ENCODE measurements at regions not wholly inside any gene's neighbourhood (a gene's known extent, or its start where the extent isn't known, plus 50 kb on each side); places are given as distances from the start of the nearest gene placed in this dataset.

- Histone ChIP-seq H3K9me3 (no peaks in the 10 kb centered on the region), H3K4me3 (no peak overlapping the region), H3K27me3 (ENCODE audit: low read depth) (peaks cover 2% of the 10 kb centered on the region; the same call in 1 of the 2 replicates), H3K36me3 (replicated peaks) (no peaks in the 10 kb centered on the region), H3K4me1 (peaks cover 5% of the 10 kb centered on the region)
- in situ Hi-C loops (cut with MboI; ENCODE audit: low sequenced_read_pairs) = no loop called here
- DNase-seq (ENCODE audit: low spot score in 2 of 2) = no peak
Observed at GRCh38 chr4:165600959-165601683, 222.3 kb downstream of the CPE start.

GRCh38 chr4:165602621-165603020 is 223.8 kb downstream of the CPE start:
- Histone ChIP-seq H3K4me3 (no peak overlapping the region), H3K36me3 (replicated peaks) (no peaks in the 10 kb centered on the region), H3K9me3 (no peaks in the 10 kb centered on the region), H3K4me1 (peaks cover 5% of the 10 kb centered on the region), H3K27me3 (ENCODE audit: low read depth) (peaks cover 2% of the 10 kb centered on the region; the same call in 1 of the 2 replicates)
- in situ Hi-C loops (cut with MboI; ENCODE audit: low sequenced_read_pairs) = no loop called here
- no peak for DNase-seq (ENCODE audit: low spot score in 2 of 2)

- Histone ChIP-seq H3K27me3 (ENCODE audit: low read depth) (peaks cover 2% of the 10 kb centered on the region; the same call in 1 of the 2 replicates), H3K4me3 (no peak overlapping the region), H3K4me1 (no peaks in the 10 kb centered on the region), H3K9me3 (no peaks in the 10 kb centered on the region), H3K36me3 (replicated peaks) (no peaks in the 10 kb centered on the region)
- in situ Hi-C loops (cut with MboI; ENCODE audit: low sequenced_read_pairs) = no loop called here
- no peak for DNase-seq (ENCODE audit: low spot score in 2 of 2)
Observed at GRCh38 chr4:165604181-165604580, 225.4 kb downstream of the CPE start.

- H3K4me3 ChIP-seq = no peak overlapping the region
- in situ Hi-C loops (cut with MboI; ENCODE audit: low sequenced_read_pairs) = no loop called here
- no peaks in the 10 kb centered on the region for H3K4me1 ChIP-seq
- no peak for DNase-seq (ENCODE audit: low spot score in 2 of 2)
- peaks cover 2% of the 10 kb centered on the region; the same call in 1 of the 2 replicates for H3K27me3 ChIP-seq (ENCODE audit: low read depth)
- no peaks in the 10 kb centered on the region for H3K36me3 ChIP-seq (replicated peaks)
- H3K9me3 ChIP-seq = no peaks in the 10 kb centered on the region
Observed at GRCh38 chr4:165605811-165606210, 227.0 kb downstream of the CPE start.

GRCh38 chr4:165606465-165607205 is 227.8 kb downstream of the CPE start:
- Histone ChIP-seq H3K36me3 (replicated peaks) (no peaks in the 10 kb centered on the region), H3K27me3 (ENCODE audit: low read depth) (peaks cover 2% of the 10 kb centered on the region; the same call in 1 of the 2 replicates), H3K4me3 (no peak overlapping the region), H3K4me1 (no peaks in the 10 kb centered on the region; the same call in 1 of the 2 replicates), H3K9me3 (no peaks in the 10 kb centered on the region)
- DNase-seq (ENCODE audit: low spot score in 2 of 2) = no peak
- in situ Hi-C loops (cut with MboI; ENCODE audit: low sequenced_read_pairs) = no loop called here

- in situ Hi-C loops (cut with MboI; ENCODE audit: low sequenced_read_pairs) = no loop called here
- Histone ChIP-seq H3K4me1 (no peaks in the 10 kb centered on the region; the same call in 1 of the 2 replicates), H3K9me3 (no peaks in the 10 kb centered on the region), H3K36me3 (replicated peaks) (no peaks in the 10 kb centered on the region), H3K4me3 (no peak overlapping the region), H3K27me3 (ENCODE audit: low read depth) (no peaks in the 10 kb centered on the region)
- DNase-seq (ENCODE audit: low spot score in 2 of 2) = no peak
Observed at GRCh38 chr4:165609653-165610052, 230.8 kb downstream of the CPE start.

- in situ Hi-C loops (cut with MboI; ENCODE audit: low sequenced_read_pairs) = no loop called here
- H3K4me1 ChIP-seq = no peaks in the 10 kb centered on the region; the same call in 1 of the 2 replicates
Observed at GRCh38 chr4:165610679-165611437, 232.1 kb downstream of the CPE start.

GRCh38 chr4:165612936-165613335 is 234.1 kb downstream of the CPE start:
- no peak for DNase-seq (ENCODE audit: low spot score in 2 of 2)
- H3K36me3 ChIP-seq (replicated peaks) = no peaks in the 10 kb centered on the region
- no peaks in the 10 kb centered on the region for H3K9me3 ChIP-seq
- no peak overlapping the region for H3K4me3 ChIP-seq
- no peaks in the 10 kb centered on the region; the same call in 1 of the 2 replicates for H3K4me1 ChIP-seq
- in situ Hi-C loops (cut with MboI; ENCODE audit: low sequenced_read_pairs) = no loop called here
- no peaks in the 10 kb centered on the region for H3K27me3 ChIP-seq (ENCODE audit: low read depth)

More at GRCh38 chr4:165610679-165611437, 232.1 kb downstream of the CPE start:
- Histone ChIP-seq H3K9me3 (no peaks in the 10 kb centered on the region), H3K27me3 (ENCODE audit: low read depth) (no peaks in the 10 kb centered on the region), H3K36me3 (replicated peaks) (no peaks in the 10 kb centered on the region), H3K4me3 (no peak overlapping the region)
- no peak for DNase-seq (ENCODE audit: low spot score in 2 of 2)

- Histone ChIP-seq H3K27me3 (ENCODE audit: low read depth) (no peaks in the 10 kb centered on the region), H3K4me1 (no peaks in the 10 kb centered on the region; the same call in 1 of the 2 replicates), H3K9me3 (no peaks in the 10 kb centered on the region), H3K4me3 (no peak overlapping the region), H3K36me3 (replicated peaks) (no peaks in the 10 kb centered on the region)
- DNase-seq (ENCODE audit: low spot score in 2 of 2) = no peak
- in situ Hi-C loops (cut with MboI; ENCODE audit: low sequenced_read_pairs) = no loop called here
Observed at GRCh38 chr4:165613581-165613980, 234.8 kb downstream of the CPE start.

- no peaks in the 10 kb centered on the region for H3K27me3 ChIP-seq (ENCODE audit: low read depth)
Observed at GRCh38 chr4:165620913-165621312, 242.1 kb downstream of the CPE start.

GRCh38 chr4:165621983-165622382 is 243.2 kb downstream of the CPE start:
- in situ Hi-C loops (cut with MboI; ENCODE audit: low sequenced_read_pairs) = no loop called here
- Histone ChIP-seq H3K27me3 (ENCODE audit: low read depth) (no peaks in the 10 kb centered on the region), H3K9me3 (no peaks in the 10 kb centered on the region), H3K4me1 (no peaks in the 10 kb centered on the region), H3K4me3 (no peak overlapping the region), H3K36me3 (replicated peaks) (no peaks in the 10 kb centered on the region)
- DNase-seq (ENCODE audit: low spot score in 2 of 2) = no peak

More at GRCh38 chr4:165620913-165621312, 242.1 kb downstream of the CPE start:
- Histone ChIP-seq H3K36me3 (replicated peaks) (no peaks in the 10 kb centered on the region), H3K4me1 (no peaks in the 10 kb centered on the region), H3K9me3 (no peaks in the 10 kb centered on the region), H3K4me3 (no peak overlapping the region)
- in situ Hi-C loops (cut with MboI; ENCODE audit: low sequenced_read_pairs) = no loop called here
- DNase-seq (ENCODE audit: low spot score in 2 of 2) = no peak

GRCh38 chr4:165625281-165625680 is 246.5 kb downstream of the CPE start:
- no peaks in the 10 kb centered on the region for H3K36me3 ChIP-seq (replicated peaks)
- DNase-seq (ENCODE audit: low spot score in 2 of 2) = no peak
- H3K4me1 ChIP-seq = no peaks in the 10 kb centered on the region
- in situ Hi-C loops (cut with MboI; ENCODE audit: low sequenced_read_pairs) = no loop called here
- no peaks in the 10 kb centered on the region for H3K27me3 ChIP-seq (ENCODE audit: low read depth)
- no peak overlapping the region for H3K4me3 ChIP-seq
- no peaks in the 10 kb centered on the region for H3K9me3 ChIP-seq

GRCh38 chr4:165626316-165626715 is 246.7 kb upstream of the TLL1 start:
- Histone ChIP-seq H3K4me1 (no peaks in the 10 kb centered on the region), H3K4me3 (no peak overlapping the region), H3K9me3 (no peaks in the 10 kb centered on the region), H3K36me3 (replicated peaks) (no peaks in the 10 kb centered on the region), H3K27me3 (ENCODE audit: low read depth) (no peaks in the 10 kb centered on the region)
- no peak for DNase-seq (ENCODE audit: low spot score in 2 of 2)
- in situ Hi-C loops (cut with MboI; ENCODE audit: low sequenced_read_pairs) = no loop called here
